Endothelial cell of umbilical vein (primary cell): ENCODE measurements at regions not wholly inside any gene's neighbourhood (a gene's known extent, or its start where the extent isn't known, plus 50 kb on each side); places are given as distances from the start of the nearest gene placed in this dataset.

Source experiments
- CTCF ChIP-seq, 2 donors: IDR thresholded peaks; 1 replicate in 1 of 2; 2 replicates in 1 of 2; pipeline ENCODE4 v1.5.1; 2011; ENCODE audit warnings: low read length in 2 of 2, mild to moderate bottlenecking in 2 of 2, moderate library complexity in 2 of 2, control low read depth in 1 of 2, inconsistent platforms in 1 of 2, low read depth in 1 of 2; ENCODE audit not compliant: insufficient read depth in 1 of 2; ENCODE audit errors: extremely low read depth in 1 of 2
- EZH2 ChIP-seq: IDR thresholded peaks from 2 replicates; pipeline ENCODE4 v1.6.1; 2012; ENCODE audit warnings: borderline replicate concordance, low read depth, mild to moderate bottlenecking, moderate library complexity, low read length, inconsistent platforms; ENCODE audit not compliant: severe bottlenecking
- GATA2 ChIP-seq: IDR thresholded peaks from 2 replicates; pipeline ENCODE4 v1.7.0; 2011; ENCODE audit warnings: low read depth, mild to moderate bottlenecking, moderate library complexity, mixed read lengths, low read length; ENCODE audit not compliant: insufficient read length, insufficient read depth
- MAX ChIP-seq: IDR thresholded peaks from 2 replicates; pipeline ENCODE4 v1.6.1; 2011; ENCODE audit not compliant: insufficient read depth, insufficient read length
- MYC ChIP-seq: IDR thresholded peaks from one replicate; pipeline ENCODE4 v1.6.1; 2011; ENCODE audit warnings: mild to moderate bottlenecking, low read depth, low read length
- POLR2A ChIP-seq: IDR thresholded peaks from 2 replicates; pipeline ENCODE4 v1.6.1; 2012; ENCODE audit warnings: low read depth, mild to moderate bottlenecking, control low read depth, low read length
- POLR2AphosphoS5 ChIP-seq: IDR thresholded peaks from 2 replicates; pipeline ENCODE4 v1.6.1; 2012; ENCODE audit warnings: low read depth, mild to moderate bottlenecking, control low read depth, low read length, moderate library complexity; ENCODE audit not compliant: insufficient read depth

- TF ChIP-seq CTCF (IDR thresholded peaks at IDR 0.05; ENCODE audit: extremely low read depth in 1 of 2, insufficient read depth in 1 of 2, low read depth in 1 of 2, low read length in 2 of 2) (no peak), MAX (no peak), POLR2AphosphoS5 (no peak), GATA2 (no peak), MYC (no peak), POLR2A (no peak), EZH2 (no peak)
These were observed 345.9 kb upstream of the ZNF32 start for GRCh38 chr10:43994539-43994938.
